Fibroblast of the aortic adventitia (primary cell): ENCODE measurements at regions not wholly inside any gene's neighbourhood (a gene's known extent, or its start where the extent isn't known, plus 50 kb on each side); places are given as distances from the start of the nearest gene placed in this dataset.

Experiments
- DNase-seq: peaks from one replicate; pipeline ENCODE4 v3.0.0-alpha.2; 2010; ENCODE audit warnings: low read depth
- H3K4me3 ChIP-seq: 2 replicates; pipeline ENCODE4 v1.5.1; 2011; ENCODE audit warnings: low read depth, mild to moderate bottlenecking, control low read depth, low read length, moderate library complexity
- TF ChIP-seq, protein P1 (sequence below): IDR thresholded peaks from 2 replicates; pipeline ENCODE4 v1.5.1; 2011; ENCODE audit warnings: mild to moderate bottlenecking, low read length, control low read depth, inconsistent platforms; ENCODE audit not compliant: insufficient read depth

- TF ChIP-seq, protein P1, sequence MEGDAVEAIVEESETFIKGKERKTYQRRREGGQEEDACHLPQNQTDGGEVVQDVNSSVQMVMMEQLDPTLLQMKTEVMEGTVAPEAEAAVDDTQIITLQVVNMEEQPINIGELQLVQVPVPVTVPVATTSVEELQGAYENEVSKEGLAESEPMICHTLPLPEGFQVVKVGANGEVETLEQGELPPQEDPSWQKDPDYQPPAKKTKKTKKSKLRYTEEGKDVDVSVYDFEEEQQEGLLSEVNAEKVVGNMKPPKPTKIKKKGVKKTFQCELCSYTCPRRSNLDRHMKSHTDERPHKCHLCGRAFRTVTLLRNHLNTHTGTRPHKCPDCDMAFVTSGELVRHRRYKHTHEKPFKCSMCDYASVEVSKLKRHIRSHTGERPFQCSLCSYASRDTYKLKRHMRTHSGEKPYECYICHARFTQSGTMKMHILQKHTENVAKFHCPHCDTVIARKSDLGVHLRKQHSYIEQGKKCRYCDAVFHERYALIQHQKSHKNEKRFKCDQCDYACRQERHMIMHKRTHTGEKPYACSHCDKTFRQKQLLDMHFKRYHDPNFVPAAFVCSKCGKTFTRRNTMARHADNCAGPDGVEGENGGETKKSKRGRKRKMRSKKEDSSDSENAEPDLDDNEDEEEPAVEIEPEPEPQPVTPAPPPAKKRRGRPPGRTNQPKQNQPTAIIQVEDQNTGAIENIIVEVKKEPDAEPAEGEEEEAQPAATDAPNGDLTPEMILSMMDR, result no peak
- no peak for DNase-seq
- H3K4me3 ChIP-seq, result no peak overlapping the region
These were observed 317.5 kb downstream of the PMP22 start for GRCh38 chr17:14947671-14948070.

DNA sequence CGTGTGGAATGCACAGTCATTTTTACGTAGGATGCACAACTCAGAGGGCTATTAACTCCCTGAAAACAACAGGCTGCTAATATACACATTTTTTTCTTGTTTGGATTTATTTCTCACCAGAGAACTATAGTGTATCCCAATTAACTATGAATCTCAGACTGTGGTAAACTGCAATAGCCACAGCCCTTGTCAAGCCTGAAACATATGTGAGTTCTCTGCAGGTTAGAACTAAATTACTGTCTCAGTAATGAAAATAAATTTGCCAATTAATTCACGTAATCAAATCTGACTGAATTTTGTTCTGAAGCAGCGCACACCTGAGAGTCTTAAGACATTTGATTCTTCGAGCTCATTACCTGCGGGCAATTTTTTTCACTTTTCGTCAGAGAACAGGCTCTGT lies 318.6 kb downstream of the PMP22 start:
- no peak for DNase-seq
- no peak overlapping the region for H3K4me3 ChIP-seq
- TF ChIP-seq, protein P1, result no peak

- DNase-seq, result no peak
- TF ChIP-seq, protein P1, result no peak
- H3K4me3 ChIP-seq, result no peak overlapping the region
These were observed 322.5 kb downstream of the PMP22 start for GRCh38 chr17:14942526-14943190.

DNA sequence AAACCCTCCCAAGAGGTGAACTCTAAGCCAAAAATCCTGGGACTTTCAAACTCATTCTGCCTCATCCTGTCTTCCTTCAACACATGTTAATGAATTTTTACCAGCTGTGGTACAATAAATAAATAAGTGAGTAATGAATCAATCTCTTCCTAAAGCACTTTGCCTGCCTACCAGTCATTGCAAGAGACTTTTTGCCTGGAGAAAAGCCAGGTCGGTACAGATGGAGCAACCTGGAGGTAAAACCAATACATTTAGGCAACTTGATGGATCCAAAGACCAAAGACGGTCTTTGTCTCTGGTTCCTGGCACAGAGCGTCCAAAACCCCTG lies 324.2 kb downstream of the PMP22 start:
- DNase-seq, result no peak
- TF ChIP-seq, protein P1, result no peak
- no peak overlapping the region for H3K4me3 ChIP-seq

- H3K4me3 ChIP-seq, result no peak overlapping the region
- no peak for DNase-seq
- TF ChIP-seq, protein P1, result no peak
These were observed 324.8 kb downstream of the PMP22 start for GRCh38 chr17:14940108-14940937.

GRCh38 chr17:14935845-14936485 lies 329.2 kb downstream of the PMP22 start:
- H3K4me3 ChIP-seq, result no peak overlapping the region
- DNase-seq, result no peak
- TF ChIP-seq, protein P1, result no peak
